Urothelium cell line (cell line): ENCODE measurements at regions not wholly inside any gene's neighbourhood (a gene's known extent, or its start where the extent isn't known, plus 50 kb on each side); places are given as distances from the start of the nearest gene placed in this dataset.
"Not testable (repeated sequence)": the region's sequence is repeated elsewhere in the genome, so short reads cannot be mapped to it uniquely, and the experiment has no call there.

Experiments
- DNase-seq: peaks from one replicate; pipeline ENCODE4 v3.0.0; 2011; ENCODE audit warnings: low spot score, mixed read lengths
- FAIRE-seq: peaks from 2 replicates; lab custom pipeline; 2011; peaks lifted over from hg19 to GRCh38; lab: Jason Lieb, UNC

- DNase-seq (no peak), FAIRE-seq (no peak)
Observed at GRCh38 chr20:43837856-43838702, 76.6 kb upstream of the TOX2 start.

DNA sequence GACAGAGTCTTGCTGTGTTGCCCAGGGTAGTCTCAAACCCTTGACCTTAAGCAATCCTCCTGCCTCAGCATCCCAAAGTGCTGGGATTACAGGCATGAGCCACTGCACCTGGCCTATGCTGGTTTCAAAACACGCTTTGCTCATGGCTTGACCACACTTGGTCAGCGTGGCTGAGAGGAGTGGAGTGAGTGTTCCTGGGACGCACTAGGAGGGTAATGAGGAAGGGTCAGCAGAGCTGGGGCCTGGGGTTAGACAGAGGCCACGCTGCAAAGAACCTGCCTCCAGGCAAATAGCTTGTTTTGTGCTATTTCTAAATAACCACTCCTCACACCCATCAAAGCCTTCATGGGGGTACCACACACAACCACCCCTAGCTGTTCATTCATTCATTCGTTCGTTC is 77.9 kb upstream of the TOX2 start:
- FAIRE-seq, result no peak
- DNase-seq, result no peak

DNA sequence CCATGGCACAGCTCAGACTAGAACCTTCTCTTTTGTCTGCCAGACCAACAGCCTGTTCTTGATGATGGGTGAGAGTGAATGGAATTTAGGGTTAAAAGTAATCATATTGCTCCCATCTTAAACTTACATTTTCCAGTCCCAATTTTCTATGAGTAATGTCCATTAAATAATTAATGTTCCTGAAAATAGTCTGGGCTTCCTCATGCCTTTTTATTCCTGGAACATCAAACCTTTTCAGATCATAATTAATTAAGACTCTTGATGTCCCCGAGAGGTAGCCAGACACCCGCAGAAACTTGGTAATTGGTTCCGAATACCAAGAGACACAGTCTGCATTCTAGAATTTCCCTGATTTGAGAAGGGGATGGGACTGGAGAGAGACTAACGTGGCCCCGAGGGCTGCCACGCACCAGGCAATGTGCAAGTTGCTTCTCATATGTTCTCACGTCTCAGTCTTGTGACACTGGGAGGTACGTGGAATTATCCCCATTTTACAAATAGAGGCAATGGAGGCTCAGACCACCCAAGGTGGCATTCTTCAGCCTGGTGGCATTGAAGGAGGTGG is 78.6 kb upstream of the TOX2 start:
- DNase-seq, result no peak
- FAIRE-seq, result peak; percentile 35

DNA sequence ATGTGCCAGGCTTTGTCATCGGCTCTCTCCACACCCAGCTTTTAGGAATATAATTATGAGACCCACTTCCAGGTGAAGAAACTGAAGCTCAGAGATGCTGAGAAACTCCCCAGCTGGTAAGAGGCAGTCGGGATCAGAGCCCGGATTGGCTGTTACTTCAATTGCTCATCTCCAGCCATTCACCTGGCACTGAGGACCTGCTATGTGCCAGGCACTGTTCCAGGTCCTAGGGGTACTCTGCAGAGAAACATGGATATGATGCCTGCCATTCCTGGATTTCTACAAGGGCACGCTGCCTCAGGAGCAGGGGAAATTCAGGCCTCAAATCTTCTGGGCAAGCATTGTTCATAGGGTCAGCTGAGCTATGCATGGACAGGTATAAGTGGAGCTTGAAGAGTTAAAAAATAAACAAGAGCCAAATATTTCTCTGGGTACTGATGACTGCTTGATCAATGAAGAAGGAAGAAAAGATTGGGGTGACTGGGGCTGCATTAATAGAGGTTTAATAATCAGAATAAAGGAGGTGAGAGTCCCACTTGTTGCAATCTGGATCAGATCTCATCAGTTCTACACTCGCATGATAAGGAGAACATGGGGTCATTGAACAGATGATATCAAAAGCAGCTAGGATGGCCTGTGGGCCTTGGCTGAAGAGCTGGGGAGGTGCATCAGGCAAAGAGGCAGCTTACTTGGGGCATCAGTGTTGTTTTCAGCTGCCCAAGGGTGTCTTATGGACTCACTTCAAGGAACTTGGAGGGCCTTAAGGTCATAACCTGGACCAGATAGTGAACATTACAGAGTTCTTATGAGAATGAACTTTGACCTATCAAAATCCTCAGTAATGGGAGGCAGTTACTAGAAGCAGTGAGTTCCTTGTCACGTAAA is 80.9 kb upstream of the TOX2 start:
- DNase-seq, result no peak
- FAIRE-seq, result no peak

DNA sequence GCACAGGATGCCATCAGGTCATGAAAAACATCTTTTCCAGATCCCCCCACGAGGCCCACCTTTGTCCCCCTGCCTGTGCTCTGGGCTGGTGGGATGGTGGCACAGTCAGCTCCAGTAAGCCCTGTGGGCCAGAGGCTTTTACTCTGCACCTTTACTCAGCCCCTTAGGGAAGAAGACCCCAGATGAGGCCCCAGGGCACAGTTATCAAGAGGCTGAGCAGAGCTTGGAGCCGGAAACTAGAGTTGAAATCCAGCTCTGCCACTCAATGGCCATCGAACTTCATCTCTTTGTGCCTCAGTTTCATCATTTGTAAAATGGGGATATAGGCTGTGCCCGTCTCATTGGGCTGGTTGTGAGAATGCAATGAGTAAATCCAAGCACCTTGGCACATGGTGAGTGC is 81.7 kb upstream of the TOX2 start:
- DNase-seq, result no peak
- FAIRE-seq, result no peak

- DNase-seq, result no peak
- FAIRE-seq, result peak; percentile 9
Observed at GRCh38 chr20:43832096-43832816, 82.4 kb upstream of the TOX2 start.

DNA sequence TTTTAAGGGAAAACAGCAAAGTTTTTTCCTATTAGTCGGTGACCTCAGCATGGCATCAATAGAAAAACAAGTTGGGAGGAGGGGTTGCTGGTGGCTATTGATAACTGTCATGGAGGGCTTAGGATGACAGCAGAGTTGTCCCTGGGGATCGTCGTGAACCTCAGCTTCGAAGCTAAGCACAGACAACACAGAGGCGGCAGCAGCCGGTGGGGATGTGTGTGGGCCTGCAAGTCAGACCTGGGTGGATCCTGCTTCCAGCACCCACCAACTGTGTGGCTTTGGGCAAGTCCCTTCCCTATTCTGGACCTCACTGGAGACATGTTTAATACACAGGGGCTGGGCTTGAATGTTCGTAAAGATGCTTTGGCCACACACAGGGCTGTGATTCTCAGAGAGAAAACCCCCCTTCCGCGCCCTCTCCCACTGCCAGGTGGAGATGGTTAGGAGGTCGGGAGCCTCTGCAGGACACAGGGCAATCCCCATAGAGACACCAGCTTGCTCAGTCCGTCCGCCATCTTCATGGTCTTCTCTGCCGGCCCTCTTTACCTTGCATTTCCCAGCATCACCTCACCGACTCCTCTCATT is 83.1 kb upstream of the TOX2 start:
- DNase-seq (no peak), FAIRE-seq (no peak)

GRCh38 chr20:43830883-43831282 is 83.8 kb upstream of the TOX2 start:
- FAIRE-seq (no peak), DNase-seq (no peak)

GRCh38 chr20:43829951-43830690 is 84.5 kb upstream of the TOX2 start:
- DNase-seq (no peak), FAIRE-seq (no peak)

DNA sequence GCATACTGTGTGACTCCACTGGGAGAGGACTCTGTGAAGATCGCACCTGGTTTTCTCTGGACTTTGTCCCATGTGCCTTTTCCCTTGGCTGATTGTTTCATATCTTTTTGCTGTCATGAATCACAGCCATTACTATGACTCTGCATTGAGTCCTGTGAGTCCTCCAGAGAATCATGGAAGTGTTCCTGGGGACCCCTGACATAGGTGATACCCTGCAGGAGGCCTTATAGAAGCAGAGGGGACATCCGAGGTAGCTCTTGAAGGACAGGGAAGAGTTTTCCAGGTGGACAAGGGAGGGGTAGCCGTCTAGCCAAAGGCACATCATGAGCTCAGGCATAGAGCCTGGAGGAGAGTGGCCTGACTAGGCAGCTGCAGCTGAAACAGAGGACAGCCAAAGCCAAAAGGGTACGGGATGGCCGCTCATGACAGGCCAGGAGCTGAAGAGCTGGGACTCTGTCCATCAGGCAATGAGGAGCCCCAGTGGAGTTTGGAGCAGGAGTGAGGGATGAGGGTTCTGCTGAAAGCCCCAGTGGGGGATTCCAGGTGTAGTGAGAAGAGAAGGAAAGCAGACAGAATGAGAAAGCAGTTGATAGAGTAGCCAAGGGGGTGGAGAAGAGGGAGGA is 86.6 kb upstream of the TOX2 start:
- DNase-seq, result no peak
- FAIRE-seq, result no peak

DNA sequence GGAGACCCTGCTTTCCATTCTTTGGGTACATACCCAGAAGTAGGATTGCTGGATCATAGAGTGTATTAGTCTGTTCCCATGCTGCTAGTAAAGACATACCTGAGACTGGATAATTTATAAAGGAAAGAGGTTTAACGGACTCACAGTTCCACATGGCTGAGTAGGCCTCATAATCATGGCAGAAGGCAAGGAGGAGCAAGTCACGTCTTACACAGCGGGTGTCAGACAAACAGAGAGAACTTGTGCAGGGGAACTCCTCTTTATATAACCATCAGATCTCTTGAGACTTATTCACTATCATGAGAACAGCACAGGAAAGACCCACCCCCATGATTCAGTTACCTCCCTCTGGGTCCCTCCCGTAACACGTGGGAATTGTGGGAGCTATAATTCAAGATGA is 87.7 kb upstream of the TOX2 start:
- not testable (repeated sequence) for DNase-seq, FAIRE-seq

- FAIRE-seq, result no peak
Observed at GRCh38 chr20:43825581-43825980, 89.1 kb upstream of the TOX2 start.

DNA sequence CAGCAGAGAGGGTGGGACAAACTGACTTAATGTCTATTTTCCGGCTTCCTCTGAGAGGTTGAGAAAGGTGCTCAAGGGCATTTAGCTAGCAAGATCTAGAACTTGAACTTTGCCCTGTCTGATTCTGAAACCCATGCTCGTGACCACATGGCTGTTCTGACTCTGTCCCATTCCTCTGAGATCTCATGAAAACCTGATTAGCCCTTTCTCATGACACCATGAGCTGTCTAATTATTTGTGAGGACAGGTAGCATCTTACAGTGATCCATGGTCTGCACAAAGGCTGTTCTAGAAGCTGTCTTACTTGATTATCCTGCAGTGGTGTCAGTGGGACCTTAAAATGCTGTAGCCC is 89.6 kb upstream of the TOX2 start:
- DNase-seq, result no peak
- FAIRE-seq, result no peak

More at GRCh38 chr20:43825581-43825980, 89.1 kb upstream of the TOX2 start:
- no peak for DNase-seq

DNA sequence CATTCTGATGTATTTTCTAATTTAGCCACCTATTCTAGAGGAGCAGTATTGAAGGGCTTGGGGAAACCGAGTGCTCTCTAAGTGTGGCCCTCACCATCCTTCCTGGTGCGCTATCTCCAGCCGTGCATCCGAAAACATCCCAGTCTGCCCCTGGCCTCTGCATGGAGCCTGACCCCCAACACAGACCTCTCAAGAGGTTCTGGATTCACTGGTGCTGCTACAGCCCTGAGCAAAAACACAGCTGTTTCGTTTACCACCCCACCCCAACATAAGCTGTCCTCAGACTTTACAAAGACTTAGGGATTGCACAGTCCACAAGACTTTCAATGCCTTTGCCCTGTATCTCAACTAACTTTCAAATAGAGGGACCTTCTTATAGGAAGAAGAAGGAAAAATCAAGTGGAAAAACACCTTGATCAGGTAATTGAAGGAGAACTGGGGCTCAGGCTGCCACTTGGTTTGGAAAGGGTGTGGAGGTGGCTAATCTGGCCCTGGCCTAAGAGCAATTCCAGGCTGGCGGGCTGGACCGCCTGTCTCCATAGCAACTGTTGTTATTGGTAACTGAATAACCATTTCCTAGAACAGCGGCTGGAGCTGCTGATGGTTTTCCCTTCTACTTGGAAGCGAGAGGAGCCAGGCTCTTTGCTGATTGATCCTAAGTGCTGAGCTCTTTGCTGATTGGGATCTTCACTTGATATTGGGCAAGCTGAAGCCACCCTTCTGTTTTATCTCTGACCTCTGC is 90.2 kb upstream of the TOX2 start:
- FAIRE-seq, result no peak
- DNase-seq, result no peak

DNA sequence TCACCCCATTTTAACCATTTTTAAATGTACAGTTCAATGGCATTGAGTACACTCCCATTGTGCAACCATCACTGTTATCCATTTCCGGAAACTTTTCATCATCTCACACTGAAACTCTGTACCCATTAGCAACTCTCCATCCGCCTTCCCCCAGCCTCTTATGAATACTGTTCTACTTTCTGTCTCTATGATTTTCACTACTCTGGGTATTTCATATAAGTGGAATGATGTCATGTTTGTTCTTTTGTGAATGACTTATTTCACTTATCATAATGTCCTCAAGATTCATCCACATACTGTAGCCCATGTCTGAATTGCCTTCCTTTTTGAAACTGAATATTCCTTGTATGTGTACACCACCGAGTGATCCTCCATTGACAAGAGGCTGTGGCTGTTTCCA is 92.9 kb upstream of the TOX2 start:
- FAIRE-seq, result peak; percentile 23
- no peak for DNase-seq

GRCh38 chr20:43820731-43821330 is 93.8 kb upstream of the TOX2 start:
- DNase-seq (peak; percentile 69), FAIRE-seq (peak; percentile 20)

GRCh38 chr20:43812216-43812615 is 85.4 kb upstream of the GTSF1L start:
- FAIRE-seq (no peak), DNase-seq (no peak)

DNA sequence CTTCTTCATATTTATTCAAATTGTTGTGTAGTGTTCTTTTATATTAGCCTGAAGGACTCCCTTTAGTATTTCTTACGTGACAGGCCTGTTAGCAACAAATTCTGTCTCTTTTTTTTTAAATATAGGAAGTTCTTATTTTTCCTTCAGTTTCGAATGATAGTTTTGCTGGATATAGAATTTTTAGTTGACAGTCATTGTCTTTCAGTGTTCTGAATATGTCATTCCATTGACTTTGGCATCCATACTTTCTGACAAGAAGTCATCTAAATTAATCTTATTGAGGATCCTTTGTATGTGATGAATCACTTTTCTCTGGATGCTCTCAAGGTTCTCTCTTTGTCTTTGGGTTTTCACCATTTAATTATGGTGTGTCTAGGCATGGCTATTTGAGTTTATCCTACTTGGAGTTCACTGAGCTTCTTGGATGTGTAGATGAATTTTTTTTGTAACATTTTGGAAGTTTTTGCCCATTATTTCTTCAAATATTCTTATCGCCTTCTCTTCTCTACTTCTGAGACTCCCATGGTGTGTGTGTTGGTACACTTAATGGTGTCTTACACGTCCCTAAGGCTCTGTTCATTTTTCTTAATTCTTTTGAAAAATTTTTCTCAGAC is 82.5 kb upstream of the GTSF1L start:
- FAIRE-seq (no peak), DNase-seq (no peak)
